ENCODE measurements at regions not wholly inside any gene's neighbourhood (a gene's known extent, or its start where the extent isn't known, plus 50 kb on each side); places are given as distances from the start of the nearest gene placed in this dataset.

GRCh38 chr1:234871710-234872271 lies 256.8 kb downstream of the TOMM20 start:
- H3K9me3 ChIP-seq (ENCODE audit: insufficient read depth, low read depth, low read length) = no peaks in the 10 kb centered on the region
- H3K18ac ChIP-seq (ENCODE audit: low read length) = no peak overlapping the region
- DNase-seq = no peak
- H3K27ac ChIP-seq (ENCODE audit: low read depth, low read length) = no peak overlapping the region
- H4K8ac ChIP-seq (ENCODE audit: low read depth, low read length) = no peak overlapping the region
- H3K9ac ChIP-seq (ENCODE audit: low read length) = no peak overlapping the region
- no peak overlapping the region for H3K23ac ChIP-seq (ENCODE audit: low read length)
- no peak overlapping the region for H2AK5ac ChIP-seq (ENCODE audit: low read length)
- peaks cover 9% of the 10 kb centered on the region for H3K79me1 ChIP-seq (ENCODE audit: low read length)
- H2AFZ ChIP-seq (ENCODE audit: insufficient read depth, low read length, poor library complexity) = no peak overlapping the region
- no peak overlapping the region for H3K14ac ChIP-seq (ENCODE audit: low read length)
- H4K12ac ChIP-seq (ENCODE audit: low read depth, low read length) = no peak overlapping the region
- H4K91ac ChIP-seq (ENCODE audit: low read depth, low read length) = no peak overlapping the region
- no peaks in the 10 kb centered on the region for H3K36me3 ChIP-seq (ENCODE audit: control insufficient read depth in 1 of 2, insufficient read depth in 2 of 2, low read length in 2 of 2)
- no peak overlapping the region for H3K4me2 ChIP-seq (ENCODE audit: low read length)
- H2BK120ac ChIP-seq (ENCODE audit: insufficient read depth, low read length, poor library complexity) = no peak overlapping the region
- no peak overlapping the region for H2BK5ac ChIP-seq (ENCODE audit: low read depth, low read length, poor library complexity)
- no peak overlapping the region for H2BK12ac ChIP-seq (ENCODE audit: low read length)
- H3K27me3 ChIP-seq (ENCODE audit: insufficient read depth, low read length) = no peaks in the 10 kb centered on the region
- H3K4ac ChIP-seq (ENCODE audit: low read depth, low read length) = no peak overlapping the region
- no peaks in the 10 kb centered on the region for H3K79me2 ChIP-seq (ENCODE audit: control insufficient read depth, insufficient read depth, low read length, poor library complexity)
- no CpG with 5 or more reads among the region's 6 CpGs for WGBS (ENCODE audit: extremely low coverage, insufficient coverage, insufficient read length)
- no peak overlapping the region for H3K4me3 ChIP-seq (ENCODE audit: low read depth, low read length)
- peaks cover 8 to 17% of the 10 kb centered on the region in 2 experiments for H3K4me1 ChIP-seq (ENCODE audit: control insufficient read depth in 1 of 2, insufficient read depth in 2 of 2, low read length in 2 of 2)

- H3K4me2 ChIP-seq (ENCODE audit: low read length) = no peak overlapping the region
- no peaks in the 10 kb centered on the region for H3K79me2 ChIP-seq (ENCODE audit: control insufficient read depth, insufficient read depth, low read length, poor library complexity)
- no peak overlapping the region for H3K23ac ChIP-seq (ENCODE audit: low read length)
- peak overlapping the region; percentile 2 for H2AK5ac ChIP-seq (ENCODE audit: low read length)
- H3K4ac ChIP-seq (ENCODE audit: low read depth, low read length) = no peak overlapping the region
- H2AFZ ChIP-seq (ENCODE audit: insufficient read depth, low read length, poor library complexity) = no peak overlapping the region
- no peak overlapping the region for H4K12ac ChIP-seq (ENCODE audit: low read depth, low read length)
- H4K91ac ChIP-seq (ENCODE audit: low read depth, low read length) = no peak overlapping the region
- H4K8ac ChIP-seq (ENCODE audit: low read depth, low read length) = no peak overlapping the region
- no peaks in the 10 kb centered on the region for H3K27me3 ChIP-seq (ENCODE audit: insufficient read depth, low read length)
- WGBS (ENCODE audit: extremely low coverage, insufficient coverage, insufficient read length) = no CpG with 5 or more reads among the region's 10 CpGs
- H3K9ac ChIP-seq (ENCODE audit: low read length) = no peak overlapping the region
- H2BK12ac ChIP-seq (ENCODE audit: low read length) = peak overlapping the region; percentile 1
- H3K4me3 ChIP-seq (ENCODE audit: low read depth, low read length) = no peak overlapping the region
- no peak for DNase-seq
- no peak overlapping the region for H3K27ac ChIP-seq (ENCODE audit: low read depth, low read length)
- peaks cover 9% of the 10 kb centered on the region for H3K79me1 ChIP-seq (ENCODE audit: low read length)
- H2BK120ac ChIP-seq (ENCODE audit: insufficient read depth, low read length, poor library complexity) = no peak overlapping the region
- H3K18ac ChIP-seq (ENCODE audit: low read length) = no peak overlapping the region
- no peak overlapping the region for H3K14ac ChIP-seq (ENCODE audit: low read length)
- no peaks in the 10 kb centered on the region for H3K9me3 ChIP-seq (ENCODE audit: insufficient read depth, low read depth, low read length)
- peaks cover 8 to 20% of the 10 kb centered on the region in 2 experiments for H3K4me1 ChIP-seq (ENCODE audit: control insufficient read depth in 1 of 2, insufficient read depth in 2 of 2, low read length in 2 of 2)
- H2BK5ac ChIP-seq (ENCODE audit: low read depth, low read length, poor library complexity) = no peak overlapping the region
- no peaks in the 10 kb centered on the region for H3K36me3 ChIP-seq (ENCODE audit: control insufficient read depth in 1 of 2, insufficient read depth in 2 of 2, low read length in 2 of 2)
Measured at GRCh38 chr1:234871039-234871709, 257.5 kb downstream of the TOMM20 start.

GRCh38 chr1:234870020-234870981 lies 258.3 kb downstream of the TOMM20 start:
- no CpG with 5 or more reads among the region's 11 CpGs for WGBS (ENCODE audit: extremely low coverage, insufficient coverage, insufficient read length)
- no peak overlapping the region for H3K4me2 ChIP-seq (ENCODE audit: low read length)
- H4K12ac ChIP-seq (ENCODE audit: low read depth, low read length) = no peak overlapping the region
- no peak overlapping the region for H4K8ac ChIP-seq (ENCODE audit: low read depth, low read length)
- H2BK5ac ChIP-seq (ENCODE audit: low read depth, low read length, poor library complexity) = no peak overlapping the region
- no peak for DNase-seq
- H3K14ac ChIP-seq (ENCODE audit: low read length) = no peak overlapping the region
- H3K79me2 ChIP-seq (ENCODE audit: control insufficient read depth, insufficient read depth, low read length, poor library complexity) = no peaks in the 10 kb centered on the region
- no peak overlapping the region for H3K18ac ChIP-seq (ENCODE audit: low read length)
- H3K4me1 ChIP-seq (ENCODE audit: control insufficient read depth in 1 of 2, insufficient read depth in 2 of 2, low read length in 2 of 2) = peaks cover 6 to 15% of the 10 kb centered on the region in 2 experiments
- no peaks in the 10 kb centered on the region for H3K36me3 ChIP-seq (ENCODE audit: control insufficient read depth in 1 of 2, insufficient read depth in 2 of 2, low read length in 2 of 2)
- peaks cover 3% of the 10 kb centered on the region for H3K9me3 ChIP-seq (ENCODE audit: insufficient read depth, low read depth, low read length)
- no peaks in the 10 kb centered on the region for H3K27me3 ChIP-seq (ENCODE audit: insufficient read depth, low read length)
- H2AK5ac ChIP-seq (ENCODE audit: low read length) = no peak overlapping the region
- H4K91ac ChIP-seq (ENCODE audit: low read depth, low read length) = no peak overlapping the region
- H3K4me3 ChIP-seq (ENCODE audit: low read depth, low read length) = no peak overlapping the region
- H2BK120ac ChIP-seq (ENCODE audit: insufficient read depth, low read length, poor library complexity) = no peak overlapping the region
- peaks cover 8% of the 10 kb centered on the region for H3K79me1 ChIP-seq (ENCODE audit: low read length)
- no peak overlapping the region for H3K27ac ChIP-seq (ENCODE audit: low read depth, low read length)
- H3K23ac ChIP-seq (ENCODE audit: low read length) = no peak overlapping the region
- H3K9ac ChIP-seq (ENCODE audit: low read length) = no peak overlapping the region
- no peak overlapping the region for H2BK12ac ChIP-seq (ENCODE audit: low read length)
- no peak overlapping the region for H3K4ac ChIP-seq (ENCODE audit: low read depth, low read length)
- H2AFZ ChIP-seq (ENCODE audit: insufficient read depth, low read length, poor library complexity) = no peak overlapping the region

GRCh38 chr1:234869182-234870019 lies 259.2 kb downstream of the TOMM20 start:
- peaks cover 5% of the 10 kb centered on the region for H3K79me1 ChIP-seq (ENCODE audit: low read length)
- no peak for DNase-seq
- H3K4ac ChIP-seq (ENCODE audit: low read depth, low read length) = no peak overlapping the region
- H3K9me3 ChIP-seq (ENCODE audit: insufficient read depth, low read depth, low read length) = peaks cover 3% of the 10 kb centered on the region
- H4K8ac ChIP-seq (ENCODE audit: low read depth, low read length) = no peak overlapping the region
- no CpG with 5 or more reads among the region's 16 CpGs for WGBS (ENCODE audit: extremely low coverage, insufficient coverage, insufficient read length)
- no peak overlapping the region for H3K9ac ChIP-seq (ENCODE audit: low read length)
- H3K14ac ChIP-seq (ENCODE audit: low read length) = no peak overlapping the region
- no peaks in the 10 kb centered on the region for H3K27me3 ChIP-seq (ENCODE audit: insufficient read depth, low read length)
- H3K18ac ChIP-seq (ENCODE audit: low read length) = no peak overlapping the region
- no peak overlapping the region for H2BK120ac ChIP-seq (ENCODE audit: insufficient read depth, low read length, poor library complexity)
- H3K4me2 ChIP-seq (ENCODE audit: low read length) = no peak overlapping the region
- H2AFZ ChIP-seq (ENCODE audit: insufficient read depth, low read length, poor library complexity) = no peak overlapping the region
- no peak overlapping the region for H3K27ac ChIP-seq (ENCODE audit: low read depth, low read length)
- no peak overlapping the region for H2BK12ac ChIP-seq (ENCODE audit: low read length)
- no peak overlapping the region for H4K12ac ChIP-seq (ENCODE audit: low read depth, low read length)
- no peaks in the 10 kb centered on the region for H3K79me2 ChIP-seq (ENCODE audit: control insufficient read depth, insufficient read depth, low read length, poor library complexity)
- H2BK5ac ChIP-seq (ENCODE audit: low read depth, low read length, poor library complexity) = no peak overlapping the region
- no peak overlapping the region for H3K23ac ChIP-seq (ENCODE audit: low read length)
- no peaks in the 10 kb centered on the region for H3K36me3 ChIP-seq (ENCODE audit: control insufficient read depth in 1 of 2, insufficient read depth in 2 of 2, low read length in 2 of 2)
- no peak overlapping the region for H3K4me3 ChIP-seq (ENCODE audit: low read depth, low read length)
- peaks cover 3 to 12% of the 10 kb centered on the region in 2 experiments for H3K4me1 ChIP-seq (ENCODE audit: control insufficient read depth in 1 of 2, insufficient read depth in 2 of 2, low read length in 2 of 2)
- no peak overlapping the region for H4K91ac ChIP-seq (ENCODE audit: low read depth, low read length)
- H2AK5ac ChIP-seq (ENCODE audit: low read length) = no peak overlapping the region
